NCI-H774 (cell line): ENCODE measurements at regions not wholly inside any gene's neighbourhood (a gene's known extent, or its start where the extent isn't known, plus 50 kb on each side); places are given as distances from the start of the nearest gene placed in this dataset.
"Not testable (repeated sequence)": the region's sequence is repeated elsewhere in the genome, so short reads cannot be mapped to it uniquely, and the experiment has no call there.

ENCODE experiments used
- DNase-seq: peaks from one replicate; lab custom pipeline; 2025; lab: John Stamatoyannopoulos, UW

- no peak for DNase-seq
Observed at GRCh38 chr1:115531631-115532264, 110.0 kb upstream of the VANGL1 start.

- no peak for DNase-seq
Observed at GRCh38 chr1:115530407-115530806, 111.4 kb upstream of the VANGL1 start.

DNA sequence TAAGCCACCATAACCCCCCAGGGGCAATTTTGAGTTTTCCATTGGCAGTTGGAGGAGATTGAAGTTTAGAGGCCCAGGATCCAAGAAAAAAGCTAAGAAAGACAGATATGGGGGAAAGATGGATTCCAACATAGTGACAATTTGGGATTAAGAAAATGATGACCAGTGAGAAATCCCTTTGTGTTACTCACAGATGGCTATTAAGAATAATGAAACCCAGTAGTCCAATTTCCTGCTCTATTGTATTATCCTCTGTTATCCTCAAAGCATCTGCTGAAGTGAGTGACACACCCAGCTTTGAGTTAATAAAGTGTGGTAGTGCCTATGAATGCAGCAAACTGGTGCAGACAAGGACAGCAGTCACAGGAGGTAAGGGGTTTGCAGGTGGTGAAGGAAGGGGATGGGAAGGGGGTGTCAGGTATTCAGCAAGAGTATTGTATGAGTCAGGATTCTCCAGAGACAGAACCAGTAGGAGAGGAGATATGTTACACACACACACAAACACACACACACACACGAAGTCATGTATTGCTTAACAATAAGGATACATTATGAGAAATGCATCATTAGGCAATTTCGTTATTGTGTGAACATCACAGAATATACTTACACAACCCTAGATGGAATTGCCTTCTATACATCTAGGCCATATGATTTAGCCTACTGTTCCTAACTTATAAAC, 112.4 kb upstream of the VANGL1 start:
- no peak for DNase-seq

DNA sequence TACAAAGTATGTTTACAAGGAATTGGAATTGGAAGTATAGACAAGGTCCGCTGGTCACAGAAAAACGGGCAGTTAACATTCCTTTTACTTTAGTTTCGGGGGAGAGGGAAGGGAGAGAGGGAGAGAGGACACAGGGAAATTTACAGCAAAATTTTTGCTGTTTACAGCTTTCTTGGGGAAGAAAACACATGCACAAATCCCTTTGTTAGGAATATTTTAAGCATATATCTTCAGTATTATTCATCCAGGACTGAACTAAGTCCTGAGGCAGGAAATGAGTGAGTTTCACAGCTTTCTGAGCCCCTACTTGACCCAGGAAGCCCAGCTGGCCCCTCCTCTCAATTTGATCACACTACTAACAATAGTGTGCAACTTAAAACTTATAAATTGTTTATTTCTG, 113.4 kb upstream of the VANGL1 start:
- not testable (repeated sequence) for DNase-seq

GRCh38 chr1:115527746-115528145, 114.0 kb upstream of the VANGL1 start:
- no peak for DNase-seq

GRCh38 chr1:115526900-115527299, 114.9 kb upstream of the VANGL1 start:
- no peak for DNase-seq

DNA sequence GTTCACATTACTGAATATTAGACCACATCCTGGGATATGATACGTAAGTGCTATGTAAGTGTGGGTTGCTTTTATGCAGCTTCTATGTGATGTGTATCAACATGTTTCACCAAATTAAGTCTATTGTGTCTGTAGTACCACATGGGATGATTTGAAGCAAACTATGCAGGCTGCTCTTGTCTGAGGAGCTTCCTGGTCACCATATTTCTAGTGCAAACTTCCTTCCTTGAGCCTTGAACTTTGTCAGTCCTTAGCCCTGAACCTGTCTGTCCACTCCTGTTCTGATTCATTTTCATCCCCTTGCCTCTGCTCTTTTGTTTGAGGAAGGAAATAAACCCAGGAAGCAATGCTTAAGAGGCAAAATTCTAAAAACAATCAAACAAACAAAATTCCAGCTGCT, 117.5 kb upstream of the VANGL1 start:
- no peak for DNase-seq

- DNase-seq: no peak
Observed at GRCh38 chr1:115522386-115522785, 119.4 kb upstream of the VANGL1 start.

GRCh38 chr1:115515270-115515669, 126.5 kb upstream of the VANGL1 start:
- DNase-seq: no peak

- DNase-seq: not testable (repeated sequence)
Observed at GRCh38 chr1:115510226-115510625, 131.5 kb upstream of the VANGL1 start.

DNA sequence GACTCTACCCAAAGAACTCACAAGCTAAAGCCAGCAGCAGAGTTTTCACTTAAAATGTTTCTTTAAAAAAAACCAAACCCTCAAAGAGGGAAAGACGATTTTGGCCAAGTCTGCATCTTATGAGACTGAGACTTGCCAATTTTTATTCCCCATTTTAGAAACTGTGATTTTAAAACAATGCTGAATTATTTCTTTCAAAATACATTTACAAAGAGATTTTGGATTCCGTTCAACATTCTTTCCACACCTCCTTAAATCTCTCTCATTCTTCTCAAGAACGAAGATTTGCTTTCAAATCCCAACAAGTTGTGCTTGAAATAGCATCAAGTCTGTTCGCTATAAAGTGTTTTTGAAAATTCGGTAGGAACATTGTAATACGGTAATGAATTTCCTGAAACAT, 133.9 kb upstream of the VANGL1 start:
- DNase-seq: no peak

GRCh38 chr1:115506924-115507589, 134.7 kb upstream of the VANGL1 start:
- no peak for DNase-seq

- no peak for DNase-seq
Observed at GRCh38 chr1:115506518-115506917, 135.3 kb upstream of the VANGL1 start.

GRCh38 chr1:115505148-115505571, 136.6 kb upstream of the VANGL1 start:
- no peak for DNase-seq

DNA sequence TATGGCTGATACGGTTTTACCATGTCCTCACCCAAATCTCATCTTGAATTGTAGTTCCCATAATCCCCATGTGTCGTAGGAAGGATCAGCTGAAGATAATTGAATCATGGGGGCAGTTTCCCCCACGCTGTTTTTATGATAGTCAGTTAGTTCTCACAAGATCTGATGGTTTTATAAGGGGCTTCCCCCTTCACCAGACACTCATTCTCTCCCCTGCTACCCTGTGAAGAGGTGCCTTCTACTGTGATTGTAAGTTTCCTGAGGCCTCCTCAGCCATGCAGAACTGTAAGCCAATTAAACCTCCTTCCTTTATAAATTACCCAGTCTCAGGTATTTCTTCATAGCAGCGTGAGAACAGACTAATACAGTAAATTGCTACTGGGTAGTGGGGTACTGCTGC, 139.6 kb upstream of the VANGL1 start:
- DNase-seq: not testable (repeated sequence)

DNA sequence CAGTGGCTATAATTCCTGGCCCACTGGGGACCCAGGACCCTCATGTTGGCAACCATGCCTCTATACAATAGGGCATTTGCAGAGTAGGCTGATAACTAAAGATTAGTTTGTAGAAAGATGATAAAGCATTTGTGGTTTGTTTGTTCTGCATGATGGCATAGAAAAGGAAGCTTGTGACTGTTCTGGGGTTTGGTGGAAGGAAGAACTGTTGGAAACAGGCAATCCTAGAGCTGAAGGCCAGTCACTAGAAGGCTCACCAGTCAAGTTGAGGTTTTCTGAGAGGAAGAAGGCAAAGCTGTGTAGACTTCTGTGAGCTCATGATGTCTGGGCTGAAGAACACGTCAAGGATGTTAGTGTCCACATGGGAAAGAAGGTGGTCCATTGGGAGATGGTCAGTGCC, 140.3 kb upstream of the VANGL1 start:
- no peak for DNase-seq

- no peak for DNase-seq
Observed at GRCh38 chr1:115499253-115499652, 142.5 kb upstream of the VANGL1 start.

DNA sequence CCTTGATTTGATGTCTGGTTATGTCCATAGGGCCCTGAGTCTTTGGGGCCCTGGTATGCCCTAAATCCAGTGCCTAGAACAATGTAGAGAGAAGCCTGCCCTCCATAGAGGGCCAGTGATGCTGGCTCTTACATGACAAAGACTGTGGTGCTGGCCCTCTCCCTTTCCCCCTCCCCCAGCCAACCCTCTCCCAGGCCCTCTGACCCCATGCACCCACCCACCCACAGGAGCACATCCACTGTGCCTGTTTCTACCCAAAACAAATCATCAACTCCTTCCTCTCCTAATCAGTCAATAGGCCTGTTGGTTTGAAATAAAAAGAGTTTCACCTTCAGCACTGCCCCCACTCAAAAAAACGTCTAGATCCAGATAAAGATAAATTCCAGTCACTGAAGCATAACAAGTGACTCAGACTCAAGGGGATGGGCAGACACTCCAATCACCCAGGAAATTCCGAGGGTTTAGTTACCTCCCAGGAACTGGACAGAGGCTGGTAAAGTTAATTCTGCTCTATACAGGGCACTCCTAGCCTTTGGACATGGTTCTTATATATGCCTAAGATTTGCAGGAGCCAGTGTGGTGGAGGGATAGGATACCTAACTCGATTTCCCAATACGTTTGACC, 144.8 kb upstream of the VANGL1 start:
- DNase-seq: no peak

DNA sequence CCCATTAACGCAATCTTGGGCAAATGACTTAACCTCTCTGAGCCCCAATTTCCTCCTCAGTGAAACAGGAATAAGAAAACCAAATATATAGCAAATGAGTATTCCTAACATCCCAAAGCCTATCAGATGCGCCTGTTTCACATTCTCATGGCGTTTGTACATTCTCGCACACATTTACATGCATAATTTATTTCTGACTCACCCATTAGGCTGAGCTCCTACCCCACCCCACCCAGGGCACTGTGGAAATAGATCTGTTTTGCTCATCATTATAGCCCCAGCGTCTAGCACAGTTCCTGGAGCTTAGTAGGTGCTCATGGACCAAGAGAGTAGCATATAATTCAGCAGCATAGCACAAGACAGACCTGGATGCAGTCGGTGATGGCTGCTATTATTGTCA, 146.1 kb upstream of the VANGL1 start:
- DNase-seq: no peak

DNA sequence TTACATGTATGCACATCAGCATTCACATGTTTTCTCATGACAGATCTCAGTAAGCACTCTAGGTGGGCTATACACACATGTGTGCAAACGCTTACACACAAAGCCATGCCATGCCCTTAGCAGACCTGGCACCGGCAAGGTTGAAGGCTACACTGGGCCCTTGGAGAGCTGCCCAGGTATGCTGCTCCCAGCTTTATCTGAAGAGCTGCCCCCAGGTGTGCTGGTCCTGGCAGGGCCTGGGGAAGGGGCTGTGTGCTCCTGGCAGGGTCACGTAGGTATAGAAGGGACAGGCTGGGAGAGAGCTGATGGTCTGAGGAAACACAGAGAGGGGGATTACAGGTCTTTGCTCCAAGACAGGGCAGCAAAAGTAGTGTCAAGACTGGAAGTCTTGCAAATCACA, 146.7 kb upstream of the VANGL1 start:
- DNase-seq: no peak

GRCh38 chr1:115493834-115494233, 147.9 kb upstream of the VANGL1 start:
- no peak for DNase-seq

DNA sequence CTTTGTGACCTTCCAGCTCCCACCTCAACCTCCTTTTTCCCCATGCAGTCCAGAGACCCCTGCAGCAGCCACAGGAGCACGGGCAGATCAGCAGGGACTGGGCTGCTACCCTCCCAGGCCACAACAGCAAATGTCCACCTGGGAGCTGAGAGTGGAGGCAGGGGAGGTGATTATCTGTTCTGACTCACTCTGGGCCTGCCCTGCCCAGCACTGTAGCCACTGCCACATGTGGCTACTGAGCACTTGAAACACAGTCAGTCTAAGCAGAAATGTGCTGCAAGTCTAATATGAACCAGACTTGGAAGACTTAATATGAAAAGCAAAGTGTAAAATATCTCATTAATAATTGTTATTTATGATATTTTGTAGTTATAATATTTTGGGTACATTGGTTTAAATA, 148.9 kb upstream of the VANGL1 start:
- DNase-seq: no peak

GRCh38 chr1:115492019-115492595, 149.7 kb upstream of the VANGL1 start:
- DNase-seq: no peak
